ENCODE measurements at regions not wholly inside any gene's neighbourhood (a gene's known extent, or its start where the extent isn't known, plus 50 kb on each side); places are given as distances from the start of the nearest gene placed in this dataset.

DNA sequence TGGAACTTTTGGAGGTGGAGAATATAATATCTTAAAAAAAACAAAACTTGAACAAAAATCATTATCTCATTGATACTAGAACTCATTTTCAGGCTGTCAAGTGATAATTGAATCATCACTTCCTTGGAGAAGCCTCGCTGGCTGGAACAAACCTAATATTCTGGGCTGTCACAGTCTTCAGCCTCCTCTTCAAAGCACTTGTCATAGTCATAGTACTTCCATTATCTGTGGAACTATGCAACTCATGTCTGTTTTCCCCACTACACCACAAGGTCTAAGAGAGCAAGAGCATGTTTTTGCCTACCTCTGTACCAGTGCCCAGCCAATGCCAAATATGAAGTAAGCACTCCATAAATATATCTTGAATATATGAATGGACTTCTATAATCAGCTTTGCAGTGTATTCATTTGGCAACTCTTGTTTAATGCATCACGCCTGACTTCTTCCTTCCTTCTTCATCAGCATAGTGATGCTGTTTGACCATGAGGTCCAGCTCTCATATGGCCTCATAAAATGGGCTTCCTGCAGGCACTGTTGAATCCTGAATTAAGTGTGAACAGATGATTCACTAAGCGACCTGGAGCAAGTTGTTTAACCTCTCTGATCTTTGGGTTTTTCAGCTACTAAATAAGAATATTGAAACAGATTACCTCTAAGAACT, 86.6 kb upstream of the SNRK start:
- TF ChIP-seq CTCF (conservative IDR thresholded peaks at IDR 0.05 in 1 of 2, IDR thresholded peaks at IDR 0.05 in 1 of 2; ENCODE audit: extremely low read depth in 1 of 2, insufficient read depth in 1 of 2, low read depth in 1 of 2, low read length in 2 of 2) (no peak), EZH2 (IDR thresholded peaks at IDR 0.05; ENCODE audit: borderline replicate concordance, low read length) (no peak)

Data from mammary epithelial cell (primary cell).